HG03066 (cell line): ENCODE measurements at regions not wholly inside any gene's neighbourhood (a gene's known extent, or its start where the extent isn't known, plus 50 kb on each side); places are given as distances from the start of the nearest gene placed in this dataset.
A peak's percentile ranks its signal among the peaks of the same experiment; 100 is the strongest.

ENCODE experiments used
- ATAC-seq: cut with Tn5 transposase; IDR thresholded peaks from one replicate; pipeline ENCODE4 v1.9.1; 2021; ENCODE audit warnings: low read depth; ENCODE audit not compliant: unreplicated experiment

- no peak for ATAC-seq
Measured at GRCh38 chr2:195319548-195320412, 337.2 kb upstream of the SLC39A10 start.

GRCh38 chr2:195319112-195319460, 337.9 kb upstream of the SLC39A10 start:
- no peak for ATAC-seq

GRCh38 chr2:195318440-195319111, 338.4 kb upstream of the SLC39A10 start:
- no peak for ATAC-seq

GRCh38 chr2:195317550-195317949, 339.5 kb upstream of the SLC39A10 start:
- ATAC-seq, result no peak

- ATAC-seq, result no peak
Measured at GRCh38 chr2:195316486-195316885, 340.5 kb upstream of the SLC39A10 start.

GRCh38 chr2:195313962-195314361, 343.1 kb upstream of the SLC39A10 start:
- ATAC-seq, result peak; percentile 65

- ATAC-seq, result no peak
Measured at GRCh38 chr2:195312662-195313061, 344.4 kb upstream of the SLC39A10 start.

GRCh38 chr2:195308163-195308562, 348.9 kb upstream of the SLC39A10 start:
- no peak for ATAC-seq

GRCh38 chr2:195307751-195308150, 349.3 kb upstream of the SLC39A10 start:
- ATAC-seq, result no peak

- ATAC-seq, result no peak
Measured at GRCh38 chr2:195304310-195304709, 352.7 kb upstream of the SLC39A10 start.

- ATAC-seq, result no peak
Measured at GRCh38 chr2:195300631-195301030, 356.4 kb upstream of the SLC39A10 start.

GRCh38 chr2:195299600-195299999, 357.4 kb upstream of the SLC39A10 start:
- no peak for ATAC-seq

- ATAC-seq, result no peak
Measured at GRCh38 chr2:195296490-195296889, 360.5 kb upstream of the SLC39A10 start.

- no peak for ATAC-seq
Measured at GRCh38 chr2:195289081-195289480, 367.9 kb upstream of the SLC39A10 start.

- ATAC-seq, result no peak
Measured at GRCh38 chr2:195279840-195280427, 377.1 kb upstream of the SLC39A10 start.

- no peak for ATAC-seq
Measured at GRCh38 chr2:195270466-195271039, 386.5 kb upstream of the SLC39A10 start.

GRCh38 chr2:195269220-195269619, 387.8 kb upstream of the SLC39A10 start:
- no peak for ATAC-seq

GRCh38 chr2:195257979-195258378, 399.0 kb upstream of the SLC39A10 start:
- ATAC-seq, result no peak

- ATAC-seq, result no peak
Measured at GRCh38 chr2:195252018-195252417, 405.0 kb upstream of the SLC39A10 start.

GRCh38 chr2:195251214-195251613, 405.8 kb upstream of the SLC39A10 start:
- ATAC-seq, result no peak

- ATAC-seq, result no peak
Measured at GRCh38 chr2:195238826-195239225, 418.2 kb upstream of the SLC39A10 start.
